Nephron progenitor cell (in vitro differentiated cells): ENCODE measurements at regions not wholly inside any gene's neighbourhood (a gene's known extent, or its start where the extent isn't known, plus 50 kb on each side); places are given as distances from the start of the nearest gene placed in this dataset.

Source experiments
- DNase-seq: peaks from one replicate; pipeline ENCODE4 v3.0.0; 2021
- H3K27ac Mint-ChIP-seq: 2 replicates; pipeline ENCODE4 v1.8.0; 2021; ENCODE audit warnings: mild to moderate bottlenecking, moderate library complexity, mixed read lengths
- H3K27me3 Mint-ChIP-seq: 2 replicates; pipeline ENCODE4 v1.8.0; 2021; ENCODE audit warnings: mild to moderate bottlenecking, low read depth, mixed read lengths; ENCODE audit not compliant: poor library complexity
- H3K36me3 Mint-ChIP-seq: 2 replicates; pipeline ENCODE4 v1.8.0; 2021; ENCODE audit warnings: low read depth, mixed read lengths
- H3K4me1 Mint-ChIP-seq: 2 replicates; pipeline ENCODE4 v1.8.0; 2021; ENCODE audit warnings: mixed read lengths
- H3K4me3 Mint-ChIP-seq: 2 replicates; pipeline ENCODE4 v1.8.0; 2021; ENCODE audit warnings: mild to moderate bottlenecking, moderate library complexity, mixed read lengths
- H3K9me3 Mint-ChIP-seq: 2 replicates; pipeline ENCODE4 v1.8.0; 2021; ENCODE audit warnings: mild to moderate bottlenecking, moderate library complexity, mixed read lengths
- CTCF ChIP-seq: fragments of 200-600 bp; sonication (generic); IDR thresholded peaks from 2 replicates; pipeline ENCODE4 v1.5.0; 2021; ENCODE audit warnings: antibody characterized with exemption

- no peak for DNase-seq
- Mint-ChIP-seq H3K4me3 (no peak overlapping the region), H3K27ac (no peak overlapping the region), H3K27me3 (peaks cover 2% of the 10 kb centered on the region), H3K9me3 (no peaks in the 10 kb centered on the region), H3K36me3 (no peaks in the 10 kb centered on the region), H3K4me1 (no peaks in the 10 kb centered on the region)
- TF ChIP-seq CTCF = no peak
Measured at GRCh38 chr1:78420688-78421087, 70.1 kb upstream of the PTGFR start.

GRCh38 chr1:78424720-78425119 lies 66.1 kb upstream of the PTGFR start:
- Mint-ChIP-seq H3K27me3 (peaks cover 2% of the 10 kb centered on the region), H3K4me1 (no peaks in the 10 kb centered on the region), H3K36me3 (no peaks in the 10 kb centered on the region), H3K4me3 (no peak overlapping the region), H3K27ac (no peak overlapping the region), H3K9me3 (no peaks in the 10 kb centered on the region)
- no peak for DNase-seq
- TF ChIP-seq CTCF = no peak

- Mint-ChIP-seq H3K27ac (no peak overlapping the region), H3K36me3 (no peaks in the 10 kb centered on the region), H3K4me1 (no peaks in the 10 kb centered on the region), H3K9me3 (no peaks in the 10 kb centered on the region), H3K27me3 (peaks cover 2% of the 10 kb centered on the region), H3K4me3 (no peak overlapping the region)
- no peak for TF ChIP-seq CTCF
- DNase-seq = no peak
Measured at GRCh38 chr1:78426408-78426807, 64.4 kb upstream of the PTGFR start.

- no peak overlapping the region for H3K4me3 Mint-ChIP-seq
- H3K27ac Mint-ChIP-seq = no peak overlapping the region
- peaks cover 2% of the 10 kb centered on the region for H3K27me3 Mint-ChIP-seq
- no peaks in the 10 kb centered on the region for H3K4me1 Mint-ChIP-seq
- no peak for DNase-seq
- no peak for TF ChIP-seq CTCF
- no peaks in the 10 kb centered on the region for H3K36me3 Mint-ChIP-seq
- H3K9me3 Mint-ChIP-seq = no peaks in the 10 kb centered on the region
Measured at GRCh38 chr1:78427506-78427905, 63.3 kb upstream of the PTGFR start.

GRCh38 chr1:78432016-78432415 lies 58.8 kb upstream of the PTGFR start:
- Mint-ChIP-seq H3K9me3 (peaks cover 5% of the 10 kb centered on the region), H3K27ac (no peak overlapping the region), H3K27me3 (no peaks in the 10 kb centered on the region), H3K4me1 (no peaks in the 10 kb centered on the region), H3K36me3 (no peaks in the 10 kb centered on the region), H3K4me3 (no peak overlapping the region)
- DNase-seq = no peak
- no peak for TF ChIP-seq CTCF

GRCh38 chr1:78434351-78434750 lies 56.4 kb upstream of the PTGFR start:
- Mint-ChIP-seq H3K27ac (no peak overlapping the region), H3K4me1 (no peaks in the 10 kb centered on the region), H3K27me3 (peaks cover 8% of the 10 kb centered on the region), H3K4me3 (no peak overlapping the region), H3K9me3 (peaks cover 5% of the 10 kb centered on the region), H3K36me3 (no peaks in the 10 kb centered on the region)
- TF ChIP-seq CTCF = no peak
- no peak for DNase-seq
